Ishikawa (cell line): ENCODE measurements at regions not wholly inside any gene's neighbourhood (a gene's known extent, or its start where the extent isn't known, plus 50 kb on each side); places are given as distances from the start of the nearest gene placed in this dataset.

ENCODE experiments used
- TAF1 ChIP-seq: IDR thresholded peaks from 2 replicates; pipeline ENCODE4 v1.6.1; 2012; ENCODE audit warnings: low read depth, mild to moderate bottlenecking
- TCF12 ChIP-seq: IDR thresholded peaks from 2 replicates; pipeline ENCODE4 v1.6.1; 2012; ENCODE audit warnings: low read depth
- USF1 ChIP-seq: IDR thresholded peaks from 2 replicates; pipeline ENCODE4 v1.6.1; 2012
- TF ChIP-seq, protein P1 (sequence below): IDR thresholded peaks from 2 replicates; pipeline ENCODE4 v1.6.1; 2012

- TF ChIP-seq TAF1: no peak
- TF ChIP-seq, protein P1, sequence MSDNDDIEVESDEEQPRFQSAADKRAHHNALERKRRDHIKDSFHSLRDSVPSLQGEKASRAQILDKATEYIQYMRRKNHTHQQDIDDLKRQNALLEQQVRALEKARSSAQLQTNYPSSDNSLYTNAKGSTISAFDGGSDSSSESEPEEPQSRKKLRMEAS: no peak
- TF ChIP-seq TCF12: no peak
- TF ChIP-seq USF1: no peak
Measured at GRCh38 chr2:146193619-146194018, 1651.2 kb upstream of the ACVR2A start.
